GM23338 (cell line): ENCODE measurements at regions not wholly inside any gene's neighbourhood (a gene's known extent, or its start where the extent isn't known, plus 50 kb on each side); places are given as distances from the start of the nearest gene placed in this dataset.

ENCODE experiments used
- ATAC-seq: fragments of 200-7000 bp; cut with Tn5 transposase; 3 replicates; pipeline ENCODE4 v1.9.1; 2020
- DNase-seq: peaks from one replicate; pipeline ENCODE4 v3.0.0-alpha.2; 2015; ENCODE audit warnings: low spot score
- H2AFZ ChIP-seq: fragments of 200-600 bp; sonication (generic); 2 replicates; pipeline ENCODE4 v1.8.0; 2016; ENCODE audit warnings: antibody characterized with exemption, mild to moderate bottlenecking, moderate library complexity
- H3F3A ChIP-seq: fragments of 200-600 bp; sonication (generic); replicated peaks from 2 replicates; pipeline ENCODE4 v1.8.0; 2017; ENCODE audit warnings: antibody characterized with exemption, mixed run types, low read depth
- H3K27ac ChIP-seq: fragments of 200-600 bp; sonication (generic); 2 replicates; pipeline ENCODE4 v1.6.1; 2016; ENCODE audit warnings: low read depth
- H3K27me3 ChIP-seq: fragments of 200-600 bp; sonication (generic); 2 replicates; pipeline ENCODE4 v1.8.0; 2016; ENCODE audit warnings: mild to moderate bottlenecking, mixed run types, moderate library complexity; ENCODE audit not compliant: insufficient read depth
- H3K36me3 ChIP-seq: fragments of 200-600 bp; sonication (generic); 2 replicates; pipeline ENCODE4 v1.8.0; 2016; ENCODE audit warnings: mild to moderate bottlenecking; ENCODE audit not compliant: insufficient read depth
- H3K4me1 ChIP-seq: fragments of 200-600 bp; sonication (generic); 2 replicates; pipeline ENCODE4 v1.8.0; 2016; ENCODE audit warnings: mild to moderate bottlenecking, moderate library complexity; ENCODE audit not compliant: insufficient read depth
- H3K4me2 ChIP-seq: fragments of 200-600 bp; sonication (generic); 2 replicates; pipeline ENCODE4 v1.7.1; 2017; ENCODE audit warnings: mixed run types
- H3K4me3 ChIP-seq: fragments of 200-600 bp; sonication (generic); 2 replicates; pipeline ENCODE4 v1.6.1; 2016; ENCODE audit warnings: mixed run types
- H3K79me2 ChIP-seq: fragments of 200-600 bp; sonication (generic); replicated peaks from 2 replicates; pipeline ENCODE4 v1.8.0; 2017; ENCODE audit warnings: mild to moderate bottlenecking; ENCODE audit not compliant: insufficient read depth
- H3K9me2 ChIP-seq: fragments of 200-600 bp; sonication (generic); 2 replicates; pipeline ENCODE4 v1.8.0; 2017; ENCODE audit not compliant: insufficient read depth
- H4K20me1 ChIP-seq: fragments of 200-600 bp; sonication (generic); replicated peaks from 2 replicates; pipeline ENCODE4 v1.8.0; 2017; ENCODE audit warnings: mild to moderate bottlenecking; ENCODE audit not compliant: insufficient read depth
- H3K27ac Mint-ChIP-seq: 2 replicates; pipeline ENCODE4 v1.8.0; 2020; ENCODE audit warnings: inconsistent platforms, mild to moderate bottlenecking, moderate library complexity, mixed read lengths
- H3K27me3 Mint-ChIP-seq: 3 replicates; pipeline ENCODE4 v1.8.0; 2022; ENCODE audit warnings: low read depth, mild to moderate bottlenecking, moderate library complexity, mixed read lengths, inconsistent platforms; ENCODE audit not compliant: insufficient read depth, poor library complexity
- H3K36me3 Mint-ChIP-seq: 3 replicates; pipeline ENCODE4 v1.8.0; 2021; ENCODE audit warnings: low read depth, mild to moderate bottlenecking, inconsistent platforms, moderate library complexity, mixed read lengths
- H3K4me1 Mint-ChIP-seq: 3 replicates; pipeline ENCODE4 v1.8.0; 2020; ENCODE audit warnings: mild to moderate bottlenecking, inconsistent platforms, mixed read lengths
- H3K4me3 Mint-ChIP-seq: 3 replicates; pipeline ENCODE4 v1.8.0; 2021; ENCODE audit warnings: moderate library complexity, mild to moderate bottlenecking, inconsistent platforms, mixed read lengths
- H3K9me3 Mint-ChIP-seq: 3 replicates; pipeline ENCODE4 v1.8.0; 2020; ENCODE audit warnings: moderate library complexity, mild to moderate bottlenecking, inconsistent platforms, mixed read lengths
- CTCF ChIP-seq, 2 experiments: fragments of 200-600 bp in 1 of 2; sonication (generic) in 1 of 2; conservative IDR thresholded peaks; 2 replicates each; pipeline versions ENCODE4 v1.5.1 to v1.6.1; 2016 to 2017; ENCODE audit warnings: antibody characterized with exemption in 2 of 2, low read depth in 2 of 2, mild to moderate bottlenecking in 2 of 2, moderate library complexity in 1 of 2
- ETS1 ChIP-seq: IDR thresholded peaks from 2 replicates; pipeline ENCODE4 v1.6.1; 2016; ENCODE audit warnings: antibody characterized with exemption
- EZH2phosphoT487 ChIP-seq: fragments of 200-600 bp; sonication (generic); IDR thresholded peaks from one replicate; pipeline ENCODE4 v1.8.1; 2018; ENCODE audit warnings: antibody characterized with exemption; ENCODE audit not compliant: unreplicated experiment
- JUNB ChIP-seq: IDR thresholded peaks from one replicate; pipeline ENCODE4 v1.6.1; 2016; ENCODE audit warnings: antibody characterized with exemption; ENCODE audit not compliant: unreplicated experiment
- NANOG ChIP-seq: IDR thresholded peaks from 2 replicates; pipeline ENCODE4 v1.6.1; 2016; ENCODE audit warnings: antibody characterized with exemption, borderline replicate concordance
- POLR2AphosphoS5 ChIP-seq: IDR thresholded peaks from 2 replicates; pipeline ENCODE4 v1.6.1; 2016; ENCODE audit warnings: antibody characterized with exemption, low read depth
- REST ChIP-seq: IDR thresholded peaks from one replicate; pipeline ENCODE4 v1.6.1; 2018; ENCODE audit warnings: antibody characterized with exemption; ENCODE audit not compliant: unreplicated experiment
- ZNF114 ChIP-seq: fragments of 250-450 bp; sonication (Bioruptor Pico); IDR thresholded peaks from 2 replicates; pipeline ENCODE4 v1.5.0; 2020; ENCODE audit warnings: mild to moderate bottlenecking, moderate library complexity
- ZNF331 ChIP-seq: fragments of 250-450 bp; sonication (Bioruptor Pico); IDR thresholded peaks from 2 replicates; pipeline ENCODE4 v1.5.0; 2020; ENCODE audit warnings: low read depth, mild to moderate bottlenecking, moderate library complexity
- ZNF462 ChIP-seq: fragments of 250-450 bp; sonication (Bioruptor Pico); IDR thresholded peaks from 2 replicates; pipeline ENCODE4 v1.5.0; 2020; ENCODE audit warnings: mild to moderate bottlenecking, moderate library complexity

GRCh38 chr1:30304080-30304479 lies 419.3 kb downstream of the MATN1 start (continued):
- no peak for TF ChIP-seq ETS1

- Histone ChIP-seq H3F3A (no peaks in the 10 kb centered on the region), H3K79me2 (no peaks in the 10 kb centered on the region), H3K9me2 (no peaks in the 10 kb centered on the region), H2AFZ (no peak overlapping the region), H3K36me3 (no peaks in the 10 kb centered on the region), H3K27ac (no peak overlapping the region), H4K20me1 (no peaks in the 10 kb centered on the region), H3K27me3 (no peaks in the 10 kb centered on the region), H3K4me1 (no peaks in the 10 kb centered on the region), H3K4me2 (no peak overlapping the region), H3K4me3 (no peak overlapping the region)
- ATAC-seq (no peak), DNase-seq (no peak)
- TF ChIP-seq NANOG (no peak), CTCF (conservative IDR thresholded peaks at IDR 0.05; ENCODE audit: low read depth in 2 of 2) (no peak), JUNB (no peak), POLR2AphosphoS5 (no peak), ZNF462 (no peak), ETS1 (no peak), ZNF331 (CRISPR knock-in tag) (no peak), ZNF114 (CRISPR knock-in tag) (no peak), EZH2phosphoT487 (no peak), REST (no peak)
- Mint-ChIP-seq H3K9me3 (0 out of 3 replicates have a peak, but pooled peaks cover 3% of the 10 kb centered on the region), H3K27me3 (peaks cover 4% of the 10 kb centered on the region), H3K4me3 (no peak overlapping the region), H3K4me1 (peaks cover 3% of the 10 kb centered on the region; the same call in 2 of the 3 replicates), H3K36me3 (no peaks in the 10 kb centered on the region), H3K27ac (no peak overlapping the region)
Measured at GRCh38 chr1:30303387-30303786, 420.0 kb downstream of the MATN1 start.
